ENCODE measurements at regions not wholly inside any gene's neighbourhood (a gene's known extent, or its start where the extent isn't known, plus 50 kb on each side); places are given as distances from the start of the nearest gene placed in this dataset.

- DNase-seq: no peak
Observed at GRCh38 chr4:171142045-171142444, 671.2 kb upstream of the GALNTL6 start.

- DNase-seq: no peak
Observed at GRCh38 chr4:171130256-171130801, 682.9 kb upstream of the GALNTL6 start.

- DNase-seq: no peak
Observed at GRCh38 chr4:171118091-171118490, 695.1 kb upstream of the GALNTL6 start.

GRCh38 chr4:171117457-171117856, 695.7 kb upstream of the GALNTL6 start:
- no peak for DNase-seq

DNA sequence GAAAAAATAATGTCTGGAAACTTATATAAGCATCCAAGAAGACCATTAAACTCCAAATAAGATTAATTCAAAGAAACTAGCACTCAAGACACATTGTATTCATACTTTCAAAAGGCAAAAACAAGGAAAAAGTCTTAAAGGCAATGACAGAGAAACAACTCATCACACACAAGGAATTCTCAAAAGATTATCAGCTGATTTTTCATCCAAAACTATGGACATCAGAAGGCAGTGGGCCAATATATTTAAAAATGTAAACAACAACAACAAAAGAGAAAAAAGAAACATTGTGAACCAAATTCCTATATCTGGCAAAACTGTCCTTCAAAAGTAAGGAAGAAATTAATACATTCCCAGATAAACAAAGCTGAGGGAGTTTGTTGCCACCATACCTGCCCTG, 711.4 kb upstream of the GALNTL6 start:
- no peak for DNase-seq

DNA sequence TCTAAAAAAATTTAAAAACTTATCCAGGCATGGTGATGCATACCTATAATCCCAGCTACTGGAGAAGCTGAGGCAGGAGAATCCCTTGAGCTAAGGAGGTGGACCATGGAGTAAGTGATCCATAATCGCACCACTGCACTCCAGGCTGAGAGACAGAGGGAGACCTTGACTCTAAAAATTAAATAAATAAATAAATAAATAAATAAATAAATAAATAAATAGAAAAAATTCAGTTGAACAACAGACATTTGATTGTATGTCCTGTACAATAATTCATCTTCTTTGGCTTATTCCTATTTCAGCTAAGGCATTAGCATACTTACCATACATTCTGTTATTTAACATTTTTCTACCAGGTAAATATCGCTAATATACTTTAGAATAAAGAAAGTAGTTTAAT, 726.1 kb upstream of the GALNTL6 start:
- DNase-seq: no peak

- no peak for DNase-seq
Observed at GRCh38 chr4:171067422-171067821, 745.8 kb upstream of the GALNTL6 start.

- no peak for DNase-seq
Observed at GRCh38 chr4:171049380-171049779, 763.8 kb upstream of the GALNTL6 start.

- no peak for DNase-seq
Observed at GRCh38 chr4:171042989-171043524, 770.1 kb upstream of the GALNTL6 start.

GRCh38 chr4:171035909-171036308, 777.3 kb upstream of the GALNTL6 start:
- no peak for DNase-seq

DNA sequence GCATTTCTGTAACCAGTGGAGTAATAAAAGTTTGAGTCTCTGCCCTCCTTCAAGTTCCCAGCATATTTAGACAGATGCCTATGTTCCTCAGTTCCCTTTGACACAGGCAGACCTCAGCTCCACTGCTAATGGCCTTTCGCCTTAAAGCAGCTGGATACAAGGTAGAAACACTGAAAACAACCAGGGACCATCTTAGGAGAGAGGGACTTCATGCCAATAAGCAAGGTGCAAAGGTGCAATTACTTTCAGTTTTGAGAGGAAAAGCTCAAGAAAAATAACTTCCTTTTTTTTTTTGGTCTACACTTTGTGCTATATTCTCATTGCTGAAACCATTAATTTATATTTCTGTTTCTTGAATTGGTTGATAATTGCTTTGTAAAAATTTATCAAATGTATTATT, 781.9 kb upstream of the GALNTL6 start:
- no peak for DNase-seq

DNA sequence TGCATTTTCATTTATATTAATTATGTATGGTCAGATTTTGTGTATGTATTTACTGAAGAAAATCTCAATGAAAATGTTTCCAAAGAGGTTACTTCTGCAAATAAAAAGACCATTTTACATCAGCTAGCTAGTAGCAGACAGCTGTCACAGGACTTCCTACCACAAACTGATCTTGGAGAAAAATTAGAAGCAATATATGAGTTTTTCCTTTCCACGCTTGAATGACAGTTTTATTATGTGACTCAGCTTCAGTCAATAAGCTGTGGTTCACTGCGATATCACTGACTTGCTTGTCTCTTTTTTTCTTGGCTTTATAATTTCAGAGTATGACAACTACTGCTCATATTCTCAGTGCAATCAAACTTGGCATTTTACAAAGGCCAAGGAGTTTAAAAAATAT, 787.4 kb upstream of the GALNTL6 start:
- no peak for DNase-seq

DNA sequence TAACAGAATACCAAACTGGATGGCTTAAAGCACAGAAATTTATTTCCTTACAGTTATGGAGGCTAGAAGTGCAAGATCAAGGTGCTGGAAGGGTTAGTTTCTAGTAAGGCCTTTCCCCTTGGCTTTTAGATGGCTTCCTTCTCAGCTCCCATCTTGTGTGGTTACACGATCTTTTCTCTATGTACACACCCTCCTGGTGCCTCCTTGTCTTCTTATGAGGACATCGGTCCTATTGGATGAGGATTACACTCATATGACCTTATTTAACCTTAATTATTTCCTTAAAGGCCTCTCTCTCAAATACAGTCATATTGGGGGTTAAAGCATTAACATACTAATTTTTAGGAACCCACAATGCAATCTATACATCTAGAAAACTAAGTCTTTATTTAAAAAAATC, 787.9 kb upstream of the GALNTL6 start:
- DNase-seq: no peak

DNA sequence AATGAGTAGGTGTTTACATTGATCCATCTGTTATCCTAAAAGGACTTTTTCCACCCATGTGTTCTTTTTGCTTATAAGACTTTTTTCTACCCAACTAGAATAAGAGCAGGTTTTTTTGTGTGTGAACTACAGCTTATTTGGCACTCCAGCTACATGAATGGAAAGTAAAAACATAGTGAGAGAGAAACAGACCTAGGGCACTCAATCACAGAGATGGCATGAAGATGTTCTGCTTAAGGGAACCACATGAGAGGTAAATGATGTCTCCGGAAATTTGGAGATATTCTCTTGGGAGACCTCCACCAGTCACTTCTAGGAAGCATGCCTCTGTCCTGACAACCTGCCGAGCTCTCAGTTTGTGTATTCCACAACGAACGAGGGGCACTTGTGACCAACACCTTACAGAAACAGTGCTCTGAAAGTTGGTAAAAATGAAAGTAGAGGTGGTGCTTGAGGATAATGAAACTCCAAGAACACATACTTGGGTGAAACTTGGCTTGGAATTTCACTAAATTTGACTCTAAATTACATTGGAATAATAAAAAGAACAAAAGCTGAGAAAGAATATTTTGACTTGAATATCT, 788.4 kb upstream of the GALNTL6 start:
- DNase-seq: no peak

GRCh38 chr4:171022824-171023230, 790.4 kb upstream of the GALNTL6 start:
- DNase-seq: no peak

DNA sequence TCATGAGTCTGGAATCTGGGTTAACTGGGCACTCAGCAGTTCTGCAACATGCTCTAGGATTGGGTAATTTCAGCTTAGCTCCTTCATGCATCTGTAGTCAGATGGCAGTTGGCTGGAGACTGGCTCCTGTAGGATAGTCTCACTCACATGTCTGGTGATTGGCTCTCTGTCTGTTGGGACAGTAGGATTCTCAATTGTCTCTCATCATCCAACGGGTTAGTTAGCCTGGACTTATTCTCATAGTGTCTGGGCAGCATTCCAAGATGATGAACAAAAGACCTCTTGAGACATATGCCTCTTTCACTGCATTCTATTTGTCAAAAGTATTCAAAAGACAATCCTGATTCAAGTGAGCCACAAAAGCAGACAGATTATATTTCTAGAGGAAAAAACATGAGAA, 795.6 kb upstream of the GALNTL6 start:
- no peak for DNase-seq

- DNase-seq: no peak
Observed at GRCh38 chr4:171016145-171016544, 797.1 kb upstream of the GALNTL6 start.

DNA sequence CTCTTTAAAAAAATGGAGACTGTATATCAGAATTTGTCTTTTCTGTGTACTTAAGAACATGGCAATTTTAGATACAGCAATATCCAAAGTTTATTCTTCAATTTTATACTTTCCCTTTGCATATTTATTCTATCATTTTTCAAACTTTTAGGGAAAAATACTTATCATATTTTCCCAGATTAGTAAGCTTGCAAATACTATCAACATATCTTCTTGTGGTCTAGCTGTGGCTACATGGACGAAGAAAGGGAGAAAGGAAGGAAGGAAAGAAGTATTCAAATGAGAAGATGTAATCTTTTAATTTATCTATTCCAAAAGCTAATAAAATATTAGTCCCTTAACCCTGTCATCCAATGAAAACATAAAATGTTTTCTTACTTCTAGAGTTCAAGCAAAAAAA, 797.8 kb upstream of the GALNTL6 start:
- DNase-seq: no peak

DNA sequence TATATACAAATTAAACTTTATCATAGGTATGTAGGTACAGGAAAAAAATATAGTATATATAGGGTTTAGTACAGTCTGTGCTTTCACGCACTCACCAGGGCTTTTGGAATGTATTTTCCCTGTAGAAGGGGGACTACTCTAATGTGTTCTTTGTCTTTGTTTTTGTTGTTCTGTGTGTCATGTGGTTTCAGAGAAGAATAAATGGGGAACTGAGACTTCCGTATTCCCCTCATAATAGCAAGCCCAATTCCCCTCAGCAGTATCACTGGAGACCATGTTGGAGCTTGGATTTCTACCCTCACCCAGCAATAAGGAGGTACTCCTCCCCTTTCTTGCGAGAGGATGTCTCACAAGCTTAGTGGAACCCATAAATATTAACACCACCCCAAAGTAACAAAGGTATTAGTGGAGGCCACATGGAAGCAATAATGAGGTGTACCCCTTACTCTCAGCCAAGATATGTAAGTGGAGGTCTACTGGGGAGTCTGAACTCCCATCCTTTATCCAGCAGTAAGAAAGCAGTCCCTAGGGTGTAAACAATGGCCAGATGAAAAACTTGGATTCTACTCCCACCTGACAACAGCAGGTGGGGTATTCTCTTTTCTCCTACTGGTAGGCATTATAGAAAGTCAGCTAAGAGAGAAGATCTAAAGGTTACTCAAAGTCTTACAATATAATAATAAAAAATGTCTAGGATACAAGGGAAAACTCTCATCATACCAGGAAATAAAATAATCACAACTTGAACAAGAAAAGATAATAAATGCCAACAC, 805.4 kb upstream of the GALNTL6 start:
- no peak for DNase-seq

GRCh38 chr4:171002246-171002645, 811.0 kb upstream of the GALNTL6 start:
- no peak for DNase-seq

- no peak for DNase-seq
Observed at GRCh38 chr4:170990989-170991589, 822.1 kb upstream of the GALNTL6 start.

GRCh38 chr4:170988446-170988845, 824.8 kb upstream of the GALNTL6 start:
- no peak for DNase-seq

- no peak for DNase-seq
Observed at GRCh38 chr4:170979736-170980135, 833.5 kb upstream of the GALNTL6 start.

GRCh38 chr4:170978990-170979389, 834.2 kb upstream of the GALNTL6 start:
- DNase-seq: no peak
